Omental fat pad (tissue), 3 donors: ENCODE measurements at regions not wholly inside any gene's neighbourhood (a gene's known extent, or its start where the extent isn't known, plus 50 kb on each side); places are given as distances from the start of the nearest gene placed in this dataset.

ENCODE experiments used
- ATAC-seq: fragments of 150-250 bp; one replicate; pipeline ENCODE4 v1.9.1; 2016; ENCODE audit warnings: mild to moderate bottlenecking, moderate library complexity; ENCODE audit not compliant: low FRiP score
- DNase-seq: peaks from one replicate; pipeline ENCODE4 v3.0.0-alpha.2; 2019; ENCODE audit warnings: low spot score
- TF ChIP-seq, protein P1 (sequence below), 3 donors: fragments of 450-650 bp; IDR thresholded peaks; one replicate each; pipeline ENCODE4 v1.5.1; 2016 to 2017; ENCODE audit warnings: antibody characterized with exemption in 3 of 3, mild to moderate bottlenecking in 3 of 3, moderate library complexity in 2 of 3

- TF ChIP-seq, protein P1, sequence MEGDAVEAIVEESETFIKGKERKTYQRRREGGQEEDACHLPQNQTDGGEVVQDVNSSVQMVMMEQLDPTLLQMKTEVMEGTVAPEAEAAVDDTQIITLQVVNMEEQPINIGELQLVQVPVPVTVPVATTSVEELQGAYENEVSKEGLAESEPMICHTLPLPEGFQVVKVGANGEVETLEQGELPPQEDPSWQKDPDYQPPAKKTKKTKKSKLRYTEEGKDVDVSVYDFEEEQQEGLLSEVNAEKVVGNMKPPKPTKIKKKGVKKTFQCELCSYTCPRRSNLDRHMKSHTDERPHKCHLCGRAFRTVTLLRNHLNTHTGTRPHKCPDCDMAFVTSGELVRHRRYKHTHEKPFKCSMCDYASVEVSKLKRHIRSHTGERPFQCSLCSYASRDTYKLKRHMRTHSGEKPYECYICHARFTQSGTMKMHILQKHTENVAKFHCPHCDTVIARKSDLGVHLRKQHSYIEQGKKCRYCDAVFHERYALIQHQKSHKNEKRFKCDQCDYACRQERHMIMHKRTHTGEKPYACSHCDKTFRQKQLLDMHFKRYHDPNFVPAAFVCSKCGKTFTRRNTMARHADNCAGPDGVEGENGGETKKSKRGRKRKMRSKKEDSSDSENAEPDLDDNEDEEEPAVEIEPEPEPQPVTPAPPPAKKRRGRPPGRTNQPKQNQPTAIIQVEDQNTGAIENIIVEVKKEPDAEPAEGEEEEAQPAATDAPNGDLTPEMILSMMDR (IDR thresholded peaks at IDR 0.05): no peak
- no peak for DNase-seq
- no peak for ATAC-seq
These were observed 440.5 kb downstream of the NR2F2 start for GRCh38 chr15:96771035-96771434.

DNA sequence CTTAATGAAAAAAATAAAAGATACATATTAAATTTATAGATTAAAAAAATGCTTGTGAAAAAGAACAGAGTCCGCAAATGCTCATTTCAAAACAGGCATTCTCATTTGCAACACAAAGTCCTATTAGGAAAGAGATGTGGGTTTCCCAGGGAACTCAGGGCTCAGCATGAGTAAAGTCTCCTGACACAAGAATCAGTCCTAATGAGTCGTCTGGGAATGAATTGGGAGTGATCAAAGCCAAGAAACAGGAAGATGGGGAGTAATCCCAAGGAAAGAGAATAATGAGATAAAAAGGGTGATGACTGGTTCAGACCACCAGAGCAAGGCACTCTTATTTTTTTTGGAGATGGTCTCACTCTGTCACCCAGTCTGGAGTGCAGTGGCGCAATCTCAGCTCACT, 443.7 kb downstream of the NR2F2 start:
- no peak for ATAC-seq
- TF ChIP-seq, protein P1 (IDR thresholded peaks at IDR 0.05): no peak
- DNase-seq: no peak

DNA sequence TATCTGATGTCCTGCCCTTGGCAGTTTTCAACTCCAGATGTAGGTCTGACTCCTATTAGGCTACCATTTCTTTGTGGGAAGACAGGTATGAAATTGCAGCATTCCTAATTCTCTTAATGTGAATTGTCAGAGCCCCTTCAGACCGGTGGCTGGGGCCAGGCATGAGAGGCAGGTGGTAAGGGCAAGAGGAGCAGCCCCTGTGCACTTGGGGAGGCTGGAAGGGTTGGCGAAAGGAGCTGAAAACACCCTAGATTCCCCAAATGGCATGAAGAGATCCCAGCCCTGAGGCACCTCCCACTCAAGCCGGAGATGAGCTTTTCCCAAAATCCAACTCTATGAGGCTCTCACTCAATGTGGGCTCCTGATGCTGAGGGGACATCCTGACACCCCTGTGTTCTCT, 453.2 kb downstream of the NR2F2 start:
- DNase-seq: no peak
- ATAC-seq: no peak
- TF ChIP-seq, protein P1 (IDR thresholded peaks at IDR 0.05): no peak

GRCh38 chr15:96790004-96790403, 459.5 kb downstream of the NR2F2 start:
- no peak for ATAC-seq
- no peak for DNase-seq
- TF ChIP-seq, protein P1 (IDR thresholded peaks at IDR 0.05): no peak

DNA sequence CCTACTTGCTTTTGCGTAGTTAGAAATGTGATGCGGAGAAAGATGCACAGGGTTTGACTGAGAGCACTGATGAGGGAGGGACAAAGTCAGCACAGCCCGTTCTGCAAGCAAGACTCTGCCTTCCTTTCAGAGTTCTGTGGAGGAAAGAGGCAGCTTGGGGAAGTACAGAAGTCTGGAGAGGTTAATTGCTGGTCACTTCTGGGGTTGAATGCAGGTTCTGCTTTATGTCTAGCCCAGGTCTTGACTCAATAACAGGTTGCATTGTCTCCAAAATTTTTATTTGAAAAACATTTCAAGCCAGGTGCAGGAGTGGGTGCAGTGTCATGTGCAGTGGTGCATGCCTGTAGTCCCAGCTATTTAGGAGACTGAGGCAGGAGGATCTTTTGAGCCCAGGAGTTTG, 461.7 kb downstream of the NR2F2 start:
- no peak for ATAC-seq
- TF ChIP-seq, protein P1 (IDR thresholded peaks at IDR 0.05): no peak
- DNase-seq: no peak

GRCh38 chr15:96796841-96797240, 466.3 kb downstream of the NR2F2 start:
- ATAC-seq: no peak
- DNase-seq: no peak
- TF ChIP-seq, protein P1 (IDR thresholded peaks at IDR 0.05): no peak

DNA sequence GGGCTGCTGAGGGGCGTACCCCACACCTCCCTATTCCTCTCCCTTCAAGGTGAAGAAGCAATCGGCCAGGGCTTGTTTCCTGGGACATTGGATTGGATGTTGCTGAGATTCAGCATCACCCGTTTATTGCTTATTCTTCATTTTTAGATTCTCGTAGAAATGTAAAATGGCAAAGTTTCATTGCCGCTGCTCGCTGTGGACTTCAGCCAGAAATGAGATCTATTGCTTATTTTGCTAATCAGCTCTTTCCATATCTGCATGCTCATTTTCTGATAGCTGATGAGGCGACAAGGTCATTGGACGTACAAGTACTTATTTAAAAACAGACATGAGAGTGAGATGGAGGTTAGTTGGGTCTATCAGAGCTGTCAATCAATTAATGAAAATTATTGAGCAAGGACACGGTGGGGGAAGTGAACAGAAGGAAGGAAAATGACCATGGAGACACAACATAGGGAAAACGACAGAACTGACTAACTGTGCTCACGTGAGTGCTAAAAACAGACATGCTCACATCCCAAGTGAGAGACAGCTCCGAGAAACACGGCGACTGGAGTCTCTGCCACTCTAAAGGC, 471.2 kb downstream of the NR2F2 start:
- no peak for ATAC-seq

More for the DNA sequence above, 471.2 kb downstream of the NR2F2 start:
- TF ChIP-seq, protein P1 (IDR thresholded peaks at IDR 0.05): no peak
- no peak for DNase-seq
